HepG2 (cell line): ENCODE measurements at regions not wholly inside any gene's neighbourhood (a gene's known extent, or its start where the extent isn't known, plus 50 kb on each side); places are given as distances from the start of the nearest gene placed in this dataset.

Experiments
- CREB1 ChIP-seq, 2 experiments: fragments of 450-650 bp in 1 of 2; IDR thresholded peaks; 2 replicates each; pipeline ENCODE4 v1.6.1; 2016 to 2017; ENCODE audit warnings: control low read depth in 1 of 2, mild to moderate bottlenecking in 1 of 2, missing compliant biosample characterization in 1 of 2, missing genetic modification characterization in 1 of 2
- EP300 ChIP-seq, 3 experiments: sonication (generic) in 1 of 3; formaldehyde crosslinking in 1 of 3; IDR thresholded peaks; 2 replicates each; pipeline versions ENCODE4 v1.5.1 to v1.6.1; 2011 to 2020; ENCODE audit warnings: low read depth in 2 of 3, low read length in 2 of 3, borderline replicate concordance in 1 of 3, improper control_type of control experiment in 1 of 3, mild to moderate bottlenecking in 1 of 3, missing genetic modification reagents in 1 of 3, moderate library complexity in 1 of 3
- FOXJ3 ChIP-seq: sonication (generic); formaldehyde crosslinking; IDR thresholded peaks from 2 replicates; pipeline ENCODE4 v1.4.0; 2020; ENCODE audit warnings: missing genetic modification reagents, mild to moderate bottlenecking, borderline replicate concordance
- NPAS2 ChIP-seq: sonication (generic); formaldehyde crosslinking; IDR thresholded peaks from 2 replicates; pipeline ENCODE4 v1.8.0; 2022; ENCODE audit warnings: mild to moderate bottlenecking, missing genetic modification reagents, borderline replicate concordance
- SATB2 ChIP-seq: sonication (generic); formaldehyde crosslinking; IDR thresholded peaks from 2 replicates; pipeline ENCODE4 v1.5.0; 2020; ENCODE audit warnings: missing genetic modification reagents
- ZFP37 ChIP-seq: sonication (generic); formaldehyde crosslinking; IDR thresholded peaks from 2 replicates; pipeline ENCODE4 v1.4.0; 2020; ENCODE audit warnings: missing genetic modification reagents, borderline replicate concordance

- TF ChIP-seq FOXJ3 (CRISPR knock-in tag), result no peak
- TF ChIP-seq EP300 (IDR thresholded peaks at IDR 0.05; ENCODE audit: low read depth in 2 of 2, low read length in 2 of 2), result no peak
- TF ChIP-seq EP300 (CRISPR knock-in tag; IDR thresholded peaks at IDR 0.05; ENCODE audit: borderline replicate concordance), result no peak
- no peak for TF ChIP-seq SATB2 (CRISPR knock-in tag)
- TF ChIP-seq ZFP37, result no peak
- no peak for TF ChIP-seq CREB1 (IDR thresholded peaks at IDR 0.05)
- TF ChIP-seq CREB1 (CRISPR knock-in tag; IDR thresholded peaks at IDR 0.05), result no peak
- TF ChIP-seq NPAS2, result no peak
Measured at GRCh38 chr3:194268654-194269512, 82.2 kb downstream of the CPN2 start.
